ENCODE measurements at regions not wholly inside any gene's neighbourhood (a gene's known extent, or its start where the extent isn't known, plus 50 kb on each side); places are given as distances from the start of the nearest gene placed in this dataset.

DNA sequence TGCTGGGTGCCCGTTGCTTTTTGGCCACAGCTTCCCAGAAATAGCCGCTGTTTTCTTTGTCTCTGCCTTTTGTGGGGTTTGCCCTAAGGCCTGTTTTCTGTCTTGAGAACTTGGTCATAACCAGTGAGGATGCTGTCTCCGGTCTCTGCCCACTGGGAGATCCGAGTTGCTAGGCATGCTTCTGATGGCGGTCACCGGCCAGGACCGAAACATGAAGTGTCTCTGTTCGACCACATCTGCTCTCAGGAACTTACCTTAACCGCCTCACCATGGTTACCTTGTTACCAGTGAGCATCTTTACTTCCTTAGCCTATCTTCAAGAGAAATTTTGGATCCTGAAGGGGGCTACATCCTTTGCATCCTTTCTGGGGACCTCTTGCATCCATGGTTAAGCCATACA is 91.9 kb downstream of the RTP5 start:
- no peak overlapping the region for H3K4me3 ChIP-seq
- H3K4me1 ChIP-seq = no peaks in the 10 kb centered on the region
- CTCF ChIA-PET = interaction anchor here (3.1 kb wide), 1 partner anchor 10 kb away, joined by 24 read pairs; no protein-coding TSS in a partner anchor
- no peak for FAIRE-seq
- 46% methylated on average over 9 of the region's 9 CpGs for WGBS (ENCODE audit: missing lambda C conversion rate)
- DNase-seq (ENCODE audit: low read depth in 1 of 2, low spot score in 1 of 2) = no peak
- no peak overlapping the region for H3K4me2 ChIP-seq
- POLR2A ChIA-PET = no interaction called here
- TF ChIP-seq, protein P1, sequence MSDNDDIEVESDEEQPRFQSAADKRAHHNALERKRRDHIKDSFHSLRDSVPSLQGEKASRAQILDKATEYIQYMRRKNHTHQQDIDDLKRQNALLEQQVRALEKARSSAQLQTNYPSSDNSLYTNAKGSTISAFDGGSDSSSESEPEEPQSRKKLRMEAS (IDR thresholded peaks at IDR 0.05) = no peak
- TF ChIP-seq, protein P2, sequence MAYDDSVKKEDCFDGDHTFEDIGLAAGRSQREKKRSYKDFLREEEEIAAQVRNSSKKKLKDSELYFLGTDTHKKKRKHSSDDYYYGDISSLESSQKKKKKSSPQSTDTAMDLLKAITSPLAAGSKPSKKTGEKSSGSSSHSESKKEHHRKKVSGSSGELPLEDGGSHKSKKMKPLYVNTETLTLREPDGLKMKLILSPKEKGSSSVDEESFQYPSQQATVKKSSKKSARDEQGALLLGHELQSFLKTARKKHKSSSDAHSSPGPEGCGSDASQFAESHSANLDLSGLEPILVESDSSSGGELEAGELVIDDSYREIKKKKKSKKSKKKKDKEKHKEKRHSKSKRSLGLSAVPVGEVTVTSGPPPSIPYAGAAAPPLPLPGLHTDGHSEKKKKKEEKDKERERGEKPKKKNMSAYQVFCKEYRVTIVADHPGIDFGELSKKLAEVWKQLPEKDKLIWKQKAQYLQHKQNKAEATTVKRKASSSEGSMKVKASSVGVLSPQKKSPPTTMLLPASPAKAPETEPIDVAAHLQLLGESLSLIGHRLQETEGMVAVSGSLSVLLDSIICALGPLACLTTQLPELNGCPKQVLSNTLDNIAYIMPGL (CRISPR knock-in tag; IDR thresholded peaks at IDR 0.05; ENCODE audit: borderline replicate concordance) = no peak
- TF ChIP-seq BHLHE40 (IDR thresholded peaks at IDR 0.05; ENCODE audit: low read depth, low read length) (no peak), CHD2 (IDR thresholded peaks at IDR 0.05; ENCODE audit: low read length, partially characterized antibody) (no peak), SMC3 (IDR thresholded peaks at IDR 0.05) (no peak), JUN (IDR thresholded peaks at IDR 0.05) (no peak), KDM1A (IDR thresholded peaks at IDR 0.05; ENCODE audit: low read depth) (no peak), RCOR1 (IDR thresholded peaks at IDR 0.05; ENCODE audit: low read depth, low read length) (no peak), ZSCAN20 (CRISPR knock-in tag; IDR thresholded peaks at IDR 0.05) (no peak), POLR2A (IDR thresholded peaks at IDR 0.05; ENCODE audit: low read length) (no peak)
- no peak for ATAC-seq
- no peak overlapping the region for H3K27ac ChIP-seq
- no peaks in the 10 kb centered on the region for H3K9me3 ChIP-seq

DNA sequence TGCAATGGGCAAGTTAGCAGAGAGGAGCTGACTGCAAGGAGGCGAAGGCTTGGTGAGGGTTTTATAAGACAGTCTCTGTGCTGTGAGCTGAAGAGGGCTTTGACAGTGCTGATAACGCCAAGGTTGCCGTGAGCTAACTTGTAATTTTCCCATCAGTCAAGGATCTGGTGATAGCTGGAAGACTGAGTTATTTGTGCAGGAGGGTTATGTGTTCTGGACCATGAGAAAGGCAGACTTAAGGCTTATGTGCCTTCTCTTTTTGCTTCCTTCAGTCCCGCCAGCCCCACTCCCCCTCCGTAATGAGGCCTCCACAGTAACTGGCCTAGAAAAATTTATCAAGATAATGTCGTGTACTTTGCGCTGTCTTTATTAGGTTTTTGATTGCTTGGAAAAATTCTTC is 94.6 kb downstream of the RTP5 start:
- no peaks in the 10 kb centered on the region for H3K9me3 ChIP-seq
- no peaks in the 10 kb centered on the region for H3K4me1 ChIP-seq
- ChIA-PET POLR2A (no interaction called here), CTCF (interaction anchor here (3.8 kb wide), 1 partner anchor 12 kb away, joined by 15 read pairs; no protein-coding TSS in a partner anchor)
- no peak overlapping the region for H3K4me2 ChIP-seq
- 86% methylated on average over 7 of the region's 7 CpGs for WGBS (ENCODE audit: missing lambda C conversion rate)
- no peak for FAIRE-seq
- no peak overlapping the region for H3K4me3 ChIP-seq
- ATAC-seq = no peak
- H3K27ac ChIP-seq = no peak overlapping the region
- no peak for DNase-seq (ENCODE audit: low read depth in 1 of 2, low spot score in 1 of 2)
- TF ChIP-seq RARB (CRISPR knock-in tag; IDR thresholded peaks at IDR 0.05) (no peak), PHF8 (IDR thresholded peaks at IDR 0.05; ENCODE audit: borderline replicate concordance, low read depth) (no peak), HDAC2 (IDR thresholded peaks at IDR 0.05) (no peak), MAZ (IDR thresholded peaks at IDR 0.05; ENCODE audit: borderline replicate concordance, low read depth, low read length) (no peak), HOXA7 (CRISPR knock-in tag; IDR thresholded peaks at IDR 0.05) (no peak)

DNA sequence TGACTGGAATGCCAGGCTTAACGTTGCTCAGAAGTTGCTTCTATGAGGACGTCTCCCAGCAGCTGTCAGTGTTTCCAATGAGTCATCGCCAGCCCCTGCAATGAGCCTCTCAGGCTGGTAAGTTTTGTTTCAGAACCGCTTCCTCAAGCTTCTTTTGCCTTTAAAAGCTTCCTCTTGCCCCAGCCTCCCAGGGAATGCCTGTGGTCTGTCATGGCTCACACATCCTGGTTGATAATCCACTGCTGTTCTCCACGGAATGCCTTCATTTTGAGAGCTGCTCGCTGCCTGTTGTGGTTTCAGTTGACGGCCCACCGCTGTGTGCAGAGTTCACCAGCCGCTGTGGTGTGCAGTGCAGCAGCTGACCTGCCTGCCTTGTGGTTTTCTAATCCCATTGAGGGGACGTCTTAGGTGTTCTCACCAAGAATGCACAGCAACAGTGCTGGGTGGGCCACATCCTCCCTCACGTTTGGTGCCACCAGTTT is 96.4 kb downstream of the RTP5 start:
- DNase-seq (ENCODE audit: low read depth in 1 of 2, low spot score in 1 of 2) = no peak
- 54% methylated on average over 11 of the region's 11 CpGs for WGBS (ENCODE audit: missing lambda C conversion rate)
- ATAC-seq = no peak
- ChIA-PET CTCF (interaction anchor here (1.1 to 3.8 kb wide), 3 partner anchors 9 to 14 kb away, joined by 3 to 15 read pairs (median 3); no protein-coding TSS in a partner anchor), POLR2A (no interaction called here)
- Histone ChIP-seq H3K4me2 (no peak overlapping the region), H3K4me3 (no peak overlapping the region), H3K27ac (no peak overlapping the region), H3K4me1 (no peaks in the 10 kb centered on the region), H3K9me3 (no peaks in the 10 kb centered on the region)
- no peak for FAIRE-seq
- no peak for TF ChIP-seq TP53 (CRISPR knock-in tag; IDR thresholded peaks at IDR 0.05)
- TF ChIP-seq, protein P3, sequence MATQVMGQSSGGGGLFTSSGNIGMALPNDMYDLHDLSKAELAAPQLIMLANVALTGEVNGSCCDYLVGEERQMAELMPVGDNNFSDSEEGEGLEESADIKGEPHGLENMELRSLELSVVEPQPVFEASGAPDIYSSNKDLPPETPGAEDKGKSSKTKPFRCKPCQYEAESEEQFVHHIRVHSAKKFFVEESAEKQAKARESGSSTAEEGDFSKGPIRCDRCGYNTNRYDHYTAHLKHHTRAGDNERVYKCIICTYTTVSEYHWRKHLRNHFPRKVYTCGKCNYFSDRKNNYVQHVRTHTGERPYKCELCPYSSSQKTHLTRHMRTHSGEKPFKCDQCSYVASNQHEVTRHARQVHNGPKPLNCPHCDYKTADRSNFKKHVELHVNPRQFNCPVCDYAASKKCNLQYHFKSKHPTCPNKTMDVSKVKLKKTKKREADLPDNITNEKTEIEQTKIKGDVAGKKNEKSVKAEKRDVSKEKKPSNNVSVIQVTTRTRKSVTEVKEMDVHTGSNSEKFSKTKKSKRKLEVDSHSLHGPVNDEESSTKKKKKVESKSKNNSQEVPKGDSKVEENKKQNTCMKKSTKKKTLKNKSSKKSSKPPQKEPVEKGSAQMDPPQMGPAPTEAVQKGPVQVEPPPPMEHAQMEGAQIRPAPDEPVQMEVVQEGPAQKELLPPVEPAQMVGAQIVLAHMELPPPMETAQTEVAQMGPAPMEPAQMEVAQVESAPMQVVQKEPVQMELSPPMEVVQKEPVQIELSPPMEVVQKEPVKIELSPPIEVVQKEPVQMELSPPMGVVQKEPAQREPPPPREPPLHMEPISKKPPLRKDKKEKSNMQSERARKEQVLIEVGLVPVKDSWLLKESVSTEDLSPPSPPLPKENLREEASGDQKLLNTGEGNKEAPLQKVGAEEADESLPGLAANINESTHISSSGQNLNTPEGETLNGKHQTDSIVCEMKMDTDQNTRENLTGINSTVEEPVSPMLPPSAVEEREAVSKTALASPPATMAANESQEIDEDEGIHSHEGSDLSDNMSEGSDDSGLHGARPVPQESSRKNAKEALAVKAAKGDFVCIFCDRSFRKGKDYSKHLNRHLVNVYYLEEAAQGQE (IDR thresholded peaks at IDR 0.05) = no peak
- TF ChIP-seq MAZ (IDR thresholded peaks at IDR 0.05; ENCODE audit: borderline replicate concordance, low read depth, low read length) = no peak
- no peak for TF ChIP-seq KDM1A (IDR thresholded peaks at IDR 0.05; ENCODE audit: low read depth)
- TF ChIP-seq JUNB (IDR thresholded peaks at IDR 0.05) = no peak
- TF ChIP-seq CHD4 (IDR thresholded peaks at IDR 0.05; ENCODE audit: borderline replicate concordance) = no peak
- no peak for TF ChIP-seq POLR2A (IDR thresholded peaks at IDR 0.05; ENCODE audit: low read length)
- TF ChIP-seq MYC (IDR thresholded peaks at IDR 0.05; ENCODE audit: borderline replicate concordance, low read length) = no peak
- TF ChIP-seq GATA3 (IDR thresholded peaks at IDR 0.05; ENCODE audit: borderline replicate concordance) = no peak
- TF ChIP-seq MAFK (IDR thresholded peaks at IDR 0.05; ENCODE audit: partially characterized antibody) = no peak
- no peak for TF ChIP-seq RCOR1 (IDR thresholded peaks at IDR 0.05; ENCODE audit: low read depth, low read length)
- TF ChIP-seq, protein P4, sequence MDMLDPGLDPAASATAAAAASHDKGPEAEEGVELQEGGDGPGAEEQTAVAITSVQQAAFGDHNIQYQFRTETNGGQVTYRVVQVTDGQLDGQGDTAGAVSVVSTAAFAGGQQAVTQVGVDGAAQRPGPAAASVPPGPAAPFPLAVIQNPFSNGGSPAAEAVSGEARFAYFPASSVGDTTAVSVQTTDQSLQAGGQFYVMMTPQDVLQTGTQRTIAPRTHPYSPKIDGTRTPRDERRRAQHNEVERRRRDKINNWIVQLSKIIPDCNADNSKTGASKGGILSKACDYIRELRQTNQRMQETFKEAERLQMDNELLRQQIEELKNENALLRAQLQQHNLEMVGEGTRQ (IDR thresholded peaks at IDR 0.05) = no peak
- TF ChIP-seq CHD2 (IDR thresholded peaks at IDR 0.05; ENCODE audit: low read length, partially characterized antibody) = no peak
- TF ChIP-seq TFCP2L1 (CRISPR knock-in tag; IDR thresholded peaks at IDR 0.05) = no peak
- no peak for TF ChIP-seq NFE2L2 (conservative IDR thresholded peaks at IDR 0.05; ENCODE audit: low read length)
- TF ChIP-seq NPAS2 (CRISPR knock-in tag; IDR thresholded peaks at IDR 0.05; ENCODE audit: borderline replicate concordance) = no peak
- TF ChIP-seq SMC3 (IDR thresholded peaks at IDR 0.05) = no peak

Measured in A549 (cell line).